GM19043 (cell line): ENCODE measurements at regions not wholly inside any gene's neighbourhood (a gene's known extent, or its start where the extent isn't known, plus 50 kb on each side); places are given as distances from the start of the nearest gene placed in this dataset.

Experiments used
- ATAC-seq: cut with Tn5 transposase; IDR thresholded peaks from one replicate; pipeline ENCODE4 v1.9.1; 2021; ENCODE audit warnings: low read depth; ENCODE audit not compliant: unreplicated experiment

- ATAC-seq = no peak
Measured at GRCh38 chr4:83873996-83874395, 338.1 kb downstream of the GPAT3 start.

GRCh38 chr4:83870328-83870950 lies 334.5 kb downstream of the GPAT3 start:
- no peak for ATAC-seq

- ATAC-seq = no peak
Measured at GRCh38 chr4:83866834-83867621, 331.1 kb downstream of the GPAT3 start.

GRCh38 chr4:83865417-83866150 lies 329.7 kb downstream of the GPAT3 start:
- ATAC-seq = no peak

GRCh38 chr4:83864097-83864817 lies 328.3 kb downstream of the GPAT3 start:
- no peak for ATAC-seq

GRCh38 chr4:83862471-83862870 lies 326.6 kb downstream of the GPAT3 start:
- no peak for ATAC-seq

GRCh38 chr4:83860200-83860599 lies 324.3 kb downstream of the GPAT3 start:
- ATAC-seq = no peak

- ATAC-seq = no peak
Measured at GRCh38 chr4:83858131-83858530, 322.2 kb downstream of the GPAT3 start.

GRCh38 chr4:83855044-83855443 lies 319.1 kb downstream of the GPAT3 start:
- no peak for ATAC-seq

GRCh38 chr4:83852085-83852451 lies 316.2 kb downstream of the GPAT3 start:
- no peak for ATAC-seq

- ATAC-seq = no peak
Measured at GRCh38 chr4:83851261-83852084, 315.6 kb downstream of the GPAT3 start.

- no peak for ATAC-seq
Measured at GRCh38 chr4:83850435-83850834, 314.5 kb downstream of the GPAT3 start.

GRCh38 chr4:83846193-83846830 lies 310.4 kb downstream of the GPAT3 start:
- ATAC-seq = no peak

- no peak for ATAC-seq
Measured at GRCh38 chr4:83839615-83840014, 303.7 kb downstream of the GPAT3 start.

GRCh38 chr4:83837614-83838308 lies 301.9 kb downstream of the GPAT3 start:
- no peak for ATAC-seq

GRCh38 chr4:83833920-83834319 lies 298.0 kb downstream of the GPAT3 start:
- no peak for ATAC-seq

GRCh38 chr4:83832110-83832825 lies 296.4 kb downstream of the GPAT3 start:
- ATAC-seq = no peak

GRCh38 chr4:83831588-83831987 lies 295.7 kb downstream of the GPAT3 start:
- no peak for ATAC-seq
